SH-SY5Y (cell line): ENCODE measurements at regions not wholly inside any gene's neighbourhood (a gene's known extent, or its start where the extent isn't known, plus 50 kb on each side); places are given as distances from the start of the nearest gene placed in this dataset.

Source experiments
- GATA2 ChIP-seq: IDR thresholded peaks from 2 replicates; pipeline ENCODE4 v1.6.1; 2011; ENCODE audit warnings: mild to moderate bottlenecking, low read depth, low read length
- GATA3 ChIP-seq: IDR thresholded peaks from 2 replicates; pipeline ENCODE4 v1.6.1; 2011; ENCODE audit warnings: low read depth, mild to moderate bottlenecking, low read length, moderate library complexity

- TF ChIP-seq GATA2 (no peak), GATA3 (no peak)
These were observed 678.9 kb upstream of the CELF4 start for GRCh38 chr18:38244480-38244879.
